Endothelial cell (in vitro differentiated cells): ENCODE measurements at regions not wholly inside any gene's neighbourhood (a gene's known extent, or its start where the extent isn't known, plus 50 kb on each side); places are given as distances from the start of the nearest gene placed in this dataset.

ENCODE experiments used
- DNase-seq: peaks from one replicate; pipeline ENCODE4 v3.0.0; 2021; ENCODE audit warnings: low spot score
- H3K27ac Mint-ChIP-seq: one replicate; pipeline ENCODE4 v1.8.0; 2021; ENCODE audit warnings: mixed read lengths, inconsistent platforms; ENCODE audit not compliant: unreplicated experiment
- H3K27me3 Mint-ChIP-seq: one replicate; pipeline ENCODE4 v1.8.0; 2021; ENCODE audit warnings: mild to moderate bottlenecking, moderate library complexity, mixed read lengths, inconsistent platforms; ENCODE audit not compliant: unreplicated experiment
- H3K36me3 Mint-ChIP-seq: one replicate; pipeline ENCODE4 v1.8.0; 2021; ENCODE audit warnings: mild to moderate bottlenecking, low read depth, mixed read lengths, inconsistent platforms; ENCODE audit not compliant: unreplicated experiment
- H3K4me1 Mint-ChIP-seq: one replicate; pipeline ENCODE4 v1.8.0; 2021; ENCODE audit warnings: mild to moderate bottlenecking, mixed read lengths, inconsistent platforms; ENCODE audit not compliant: unreplicated experiment
- H3K4me3 Mint-ChIP-seq: one replicate; pipeline ENCODE4 v1.8.0; 2021; ENCODE audit warnings: mild to moderate bottlenecking, mixed read lengths, inconsistent platforms; ENCODE audit not compliant: unreplicated experiment
- H3K9me3 Mint-ChIP-seq: one replicate; pipeline ENCODE4 v1.8.0; 2021; ENCODE audit warnings: mixed read lengths, inconsistent platforms; ENCODE audit not compliant: unreplicated experiment
- TF ChIP-seq, protein P1 (sequence below): fragments of 200-600 bp; sonication (generic); IDR thresholded peaks from one replicate; pipeline ENCODE4 v1.5.0; 2021; ENCODE audit warnings: antibody characterized with exemption; ENCODE audit not compliant: unreplicated experiment

- H3K27ac Mint-ChIP-seq = peak overlapping the region; percentile 89
- TF ChIP-seq, protein P1, sequence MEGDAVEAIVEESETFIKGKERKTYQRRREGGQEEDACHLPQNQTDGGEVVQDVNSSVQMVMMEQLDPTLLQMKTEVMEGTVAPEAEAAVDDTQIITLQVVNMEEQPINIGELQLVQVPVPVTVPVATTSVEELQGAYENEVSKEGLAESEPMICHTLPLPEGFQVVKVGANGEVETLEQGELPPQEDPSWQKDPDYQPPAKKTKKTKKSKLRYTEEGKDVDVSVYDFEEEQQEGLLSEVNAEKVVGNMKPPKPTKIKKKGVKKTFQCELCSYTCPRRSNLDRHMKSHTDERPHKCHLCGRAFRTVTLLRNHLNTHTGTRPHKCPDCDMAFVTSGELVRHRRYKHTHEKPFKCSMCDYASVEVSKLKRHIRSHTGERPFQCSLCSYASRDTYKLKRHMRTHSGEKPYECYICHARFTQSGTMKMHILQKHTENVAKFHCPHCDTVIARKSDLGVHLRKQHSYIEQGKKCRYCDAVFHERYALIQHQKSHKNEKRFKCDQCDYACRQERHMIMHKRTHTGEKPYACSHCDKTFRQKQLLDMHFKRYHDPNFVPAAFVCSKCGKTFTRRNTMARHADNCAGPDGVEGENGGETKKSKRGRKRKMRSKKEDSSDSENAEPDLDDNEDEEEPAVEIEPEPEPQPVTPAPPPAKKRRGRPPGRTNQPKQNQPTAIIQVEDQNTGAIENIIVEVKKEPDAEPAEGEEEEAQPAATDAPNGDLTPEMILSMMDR = no peak
- H3K27me3 Mint-ChIP-seq = no peaks in the 10 kb centered on the region
- no peak for DNase-seq
- H3K36me3 Mint-ChIP-seq = peaks cover 13% of the 10 kb centered on the region
- H3K4me3 Mint-ChIP-seq = peak overlapping the region; percentile 8
- no peaks in the 10 kb centered on the region for H3K9me3 Mint-ChIP-seq
- H3K4me1 Mint-ChIP-seq = peaks cover 53% of the 10 kb centered on the region
These were observed 309.5 kb downstream of the EPHA4 start for GRCh38 chr2:221262651-221263050.

DNA sequence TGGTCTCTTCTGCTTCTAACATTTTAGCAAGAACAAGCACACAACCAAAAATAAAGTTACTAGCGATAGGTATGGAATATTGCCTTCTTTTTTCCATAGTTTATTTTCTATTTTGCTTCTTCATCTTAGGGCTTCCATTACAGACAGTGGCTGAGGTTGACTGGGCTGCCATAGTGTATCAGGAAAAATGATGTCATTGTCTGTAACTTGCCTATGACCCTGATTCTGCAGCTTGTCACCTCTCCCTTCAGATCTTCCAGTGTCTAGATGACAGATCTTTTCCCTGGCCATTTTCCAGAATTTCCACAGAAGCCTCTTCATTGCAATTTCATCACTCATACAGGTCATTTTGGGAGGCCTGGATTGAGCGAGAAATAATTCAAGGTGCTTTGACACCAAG lies 308.5 kb downstream of the EPHA4 start:
- H3K27ac Mint-ChIP-seq = peak overlapping the region; percentile 89
- H3K27me3 Mint-ChIP-seq = no peaks in the 10 kb centered on the region
- peaks cover 5% of the 10 kb centered on the region for H3K36me3 Mint-ChIP-seq
- TF ChIP-seq, protein P1 = no peak
- no peaks in the 10 kb centered on the region for H3K9me3 Mint-ChIP-seq
- H3K4me3 Mint-ChIP-seq = no peak overlapping the region
- H3K4me1 Mint-ChIP-seq = peaks cover 61% of the 10 kb centered on the region
- no peak for DNase-seq

DNA sequence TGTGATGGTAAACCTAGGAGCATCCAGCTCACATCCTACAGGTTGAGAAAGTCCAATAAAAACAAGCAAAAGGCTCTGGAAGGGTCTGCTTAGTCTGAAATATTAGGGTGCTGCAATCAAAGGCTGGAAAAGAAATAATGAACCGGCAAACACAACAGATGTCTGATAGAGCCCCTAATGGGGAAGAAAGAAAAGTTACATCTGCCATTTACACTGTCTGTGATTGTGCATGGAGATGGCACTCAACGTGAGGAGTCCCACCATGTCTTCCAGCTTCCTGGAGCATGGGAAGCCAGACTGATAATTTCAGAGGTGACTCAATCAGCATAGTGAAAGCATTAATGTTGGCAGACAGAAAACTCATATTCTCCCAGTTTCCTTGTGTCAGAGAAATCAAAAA lies 307.8 kb downstream of the EPHA4 start:
- Mint-ChIP-seq H3K27ac (peak overlapping the region; percentile 70), H3K36me3 (no peaks in the 10 kb centered on the region), H3K4me1 (peaks cover 62% of the 10 kb centered on the region), H3K4me3 (no peak overlapping the region), H3K27me3 (no peaks in the 10 kb centered on the region), H3K9me3 (no peaks in the 10 kb centered on the region)
- DNase-seq = no peak
- TF ChIP-seq, protein P1 = no peak

DNA sequence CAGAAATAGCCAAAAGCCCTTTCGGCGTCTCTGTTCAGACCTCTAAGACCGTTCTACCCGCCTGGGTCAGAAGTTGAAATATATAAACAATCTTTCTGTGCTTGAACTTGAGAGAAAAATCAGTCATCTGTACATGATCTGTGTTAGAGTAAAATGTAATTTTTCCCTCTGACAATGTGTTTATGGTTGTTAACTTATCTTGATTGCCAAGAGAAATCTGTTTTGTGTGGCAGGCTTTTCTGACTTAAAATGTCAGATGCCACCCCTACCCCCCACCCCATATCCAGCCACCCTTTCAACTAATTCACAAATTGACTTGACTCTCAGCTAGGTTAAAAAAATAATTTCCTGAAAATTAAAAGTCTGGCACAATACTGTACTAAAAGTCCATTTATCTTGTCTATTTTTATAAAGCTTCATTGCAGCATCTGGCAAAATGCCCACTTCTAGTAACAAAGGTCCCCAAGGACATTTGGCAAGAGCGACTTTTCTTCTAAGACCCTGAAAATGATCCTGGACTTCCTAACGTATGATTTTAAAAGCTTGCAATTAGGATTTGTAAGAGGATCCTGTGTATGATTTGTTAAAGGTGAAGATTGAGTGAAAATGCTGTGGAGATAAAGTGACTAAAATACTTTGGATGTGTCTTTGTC lies 304.2 kb downstream of the EPHA4 start:
- no peaks in the 10 kb centered on the region for H3K27me3 Mint-ChIP-seq
- no peak overlapping the region for H3K27ac Mint-ChIP-seq
- TF ChIP-seq, protein P1 = no peak
- no peak overlapping the region for H3K4me3 Mint-ChIP-seq
- H3K9me3 Mint-ChIP-seq = no peaks in the 10 kb centered on the region
- H3K4me1 Mint-ChIP-seq = peaks cover 52% of the 10 kb centered on the region
- no peaks in the 10 kb centered on the region for H3K36me3 Mint-ChIP-seq
- DNase-seq = no peak

DNA sequence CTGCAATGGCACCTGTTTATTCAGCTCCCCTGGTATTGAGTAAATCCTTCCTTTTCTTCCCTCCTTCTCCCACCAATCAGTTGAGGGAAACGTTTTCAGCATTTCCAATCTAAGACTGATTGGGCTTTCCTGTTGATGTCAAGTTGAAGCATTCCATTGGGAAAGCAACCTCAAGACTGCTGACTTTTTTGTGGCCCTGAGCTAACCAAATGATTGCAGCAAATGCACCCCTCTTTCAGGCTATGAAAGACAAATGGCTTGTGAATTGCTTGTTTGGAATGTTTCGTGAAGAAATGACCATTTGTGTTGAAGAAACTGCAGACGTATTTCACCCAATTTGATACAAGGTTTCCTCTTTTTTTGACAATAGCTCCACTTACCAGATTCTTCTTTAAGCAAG lies 303.5 kb downstream of the EPHA4 start:
- no peak overlapping the region for H3K4me3 Mint-ChIP-seq
- no peaks in the 10 kb centered on the region for H3K9me3 Mint-ChIP-seq
- no peaks in the 10 kb centered on the region for H3K27me3 Mint-ChIP-seq
- H3K27ac Mint-ChIP-seq = no peak overlapping the region
- DNase-seq = no peak
- TF ChIP-seq, protein P1 = no peak
- H3K36me3 Mint-ChIP-seq = no peaks in the 10 kb centered on the region
- H3K4me1 Mint-ChIP-seq = peaks cover 44% of the 10 kb centered on the region
